ENCODE measurements at regions not wholly inside any gene's neighbourhood (a gene's known extent, or its start where the extent isn't known, plus 50 kb on each side); places are given as distances from the start of the nearest gene placed in this dataset.

GRCh38 chr11:30811226-30811755, 225.1 kb upstream of the MPPED2 start:
- no peak for DNase-seq (ENCODE audit: insufficient read length, low spot score)
- no peak for TF ChIP-seq SPI1 (IDR thresholded peaks at IDR 0.05; ENCODE audit: low read depth, low read length)

GRCh38 chr11:30810116-30810515, 224.0 kb upstream of the MPPED2 start:
- FAIRE-seq (no peak), DNase-seq (ENCODE audit: insufficient read length, low spot score) (no peak)
- TF ChIP-seq TAF1 (IDR thresholded peaks at IDR 0.05; ENCODE audit: low read depth, low read length) (no peak), POLR2A (IDR thresholded peaks at IDR 0.05; ENCODE audit: low read depth, low read length) (no peak), POLR2AphosphoS5 (IDR thresholded peaks at IDR 0.05; ENCODE audit: low read depth, low read length) (no peak), PAX5 (IDR thresholded peaks at IDR 0.05; ENCODE audit: insufficient read depth, low read length, severe bottlenecking) (no peak), POU2F2 (IDR thresholded peaks at IDR 0.05; ENCODE audit: low read depth, low read length) (no peak), SPI1 (IDR thresholded peaks at IDR 0.05; ENCODE audit: low read depth, low read length) (no peak)

More at GRCh38 chr11:30811226-30811755, 225.1 kb upstream of the MPPED2 start:
- no peak for FAIRE-seq

GRCh38 chr11:30801357-30801756, 215.2 kb upstream of the MPPED2 start:
- no peak for TF ChIP-seq POU2F2 (IDR thresholded peaks at IDR 0.05; ENCODE audit: low read depth, low read length)
- TF ChIP-seq TAF1 (IDR thresholded peaks at IDR 0.05; ENCODE audit: low read depth, low read length): no peak
- TF ChIP-seq POLR2A (IDR thresholded peaks at IDR 0.05; ENCODE audit: low read depth, low read length): no peak
- no peak for TF ChIP-seq POLR2AphosphoS5 (IDR thresholded peaks at IDR 0.05; ENCODE audit: low read depth, low read length)
- no peak for TF ChIP-seq SPI1 (IDR thresholded peaks at IDR 0.05; ENCODE audit: low read depth, low read length)
- no peak for TF ChIP-seq PAX5 (IDR thresholded peaks at IDR 0.05; ENCODE audit: insufficient read depth, low read length, severe bottlenecking)
- DNase-seq (ENCODE audit: insufficient read length, low spot score) (no peak), FAIRE-seq (no peak)

GRCh38 chr11:30800904-30801303, 214.8 kb upstream of the MPPED2 start:
- DNase-seq (ENCODE audit: insufficient read length, low spot score) (no peak), FAIRE-seq (no peak)
- no peak for TF ChIP-seq POLR2AphosphoS5 (IDR thresholded peaks at IDR 0.05; ENCODE audit: low read depth, low read length)
- TF ChIP-seq TAF1 (IDR thresholded peaks at IDR 0.05; ENCODE audit: low read depth, low read length): no peak
- no peak for TF ChIP-seq SPI1 (IDR thresholded peaks at IDR 0.05; ENCODE audit: low read depth, low read length)
- no peak for TF ChIP-seq POLR2A (IDR thresholded peaks at IDR 0.05; ENCODE audit: low read depth, low read length)
- TF ChIP-seq POU2F2 (IDR thresholded peaks at IDR 0.05; ENCODE audit: low read depth, low read length): no peak
- TF ChIP-seq PAX5 (IDR thresholded peaks at IDR 0.05; ENCODE audit: insufficient read depth, low read length, severe bottlenecking): no peak

- FAIRE-seq: no peak
- no peak for DNase-seq (ENCODE audit: insufficient read length, low spot score)
- TF ChIP-seq TAF1 (IDR thresholded peaks at IDR 0.05; ENCODE audit: low read depth, low read length) (no peak), POLR2AphosphoS5 (IDR thresholded peaks at IDR 0.05; ENCODE audit: low read depth, low read length) (no peak), POU2F2 (IDR thresholded peaks at IDR 0.05; ENCODE audit: low read depth, low read length) (no peak), POLR2A (IDR thresholded peaks at IDR 0.05; ENCODE audit: low read depth, low read length) (no peak), SPI1 (IDR thresholded peaks at IDR 0.05; ENCODE audit: low read depth, low read length) (no peak), PAX5 (IDR thresholded peaks at IDR 0.05; ENCODE audit: insufficient read depth, low read length, severe bottlenecking) (no peak)
These were observed 212.5 kb upstream of the MPPED2 start for GRCh38 chr11:30798547-30799236.

GRCh38 chr11:30789270-30789669, 203.1 kb upstream of the MPPED2 start:
- DNase-seq (ENCODE audit: insufficient read length, low spot score): no peak

GRCh38 chr11:30788849-30789248, 202.7 kb upstream of the MPPED2 start:
- TF ChIP-seq POLR2AphosphoS5 (IDR thresholded peaks at IDR 0.05; ENCODE audit: low read depth, low read length) (no peak), POU2F2 (IDR thresholded peaks at IDR 0.05; ENCODE audit: low read depth, low read length) (no peak), PAX5 (IDR thresholded peaks at IDR 0.05; ENCODE audit: insufficient read depth, low read length, severe bottlenecking) (no peak), SPI1 (IDR thresholded peaks at IDR 0.05; ENCODE audit: low read depth, low read length) (no peak), TAF1 (IDR thresholded peaks at IDR 0.05; ENCODE audit: low read depth, low read length) (no peak), POLR2A (IDR thresholded peaks at IDR 0.05; ENCODE audit: low read depth, low read length) (no peak)
- DNase-seq (ENCODE audit: insufficient read length, low spot score) (no peak), FAIRE-seq (no peak)

More at GRCh38 chr11:30789270-30789669, 203.1 kb upstream of the MPPED2 start:
- TF ChIP-seq TAF1 (IDR thresholded peaks at IDR 0.05; ENCODE audit: low read depth, low read length): no peak
- FAIRE-seq: no peak

- DNase-seq (ENCODE audit: insufficient read length, low spot score) (no peak), FAIRE-seq (no peak)
- no peak for TF ChIP-seq POLR2AphosphoS5 (IDR thresholded peaks at IDR 0.05; ENCODE audit: low read depth, low read length)
- TF ChIP-seq PAX5 (IDR thresholded peaks at IDR 0.05; ENCODE audit: insufficient read depth, low read length, severe bottlenecking): no peak
- no peak for TF ChIP-seq SPI1 (IDR thresholded peaks at IDR 0.05; ENCODE audit: low read depth, low read length)
These were observed 200.3 kb upstream of the MPPED2 start for GRCh38 chr11:30786256-30787110.

- FAIRE-seq (no peak), DNase-seq (ENCODE audit: insufficient read length, low spot score) (no peak)
- TF ChIP-seq TAF1 (IDR thresholded peaks at IDR 0.05; ENCODE audit: low read depth, low read length) (no peak), POLR2A (IDR thresholded peaks at IDR 0.05; ENCODE audit: low read depth, low read length) (no peak), SPI1 (IDR thresholded peaks at IDR 0.05; ENCODE audit: low read depth, low read length) (no peak), PAX5 (IDR thresholded peaks at IDR 0.05; ENCODE audit: insufficient read depth, low read length, severe bottlenecking) (no peak), POLR2AphosphoS5 (IDR thresholded peaks at IDR 0.05; ENCODE audit: low read depth, low read length) (no peak), POU2F2 (IDR thresholded peaks at IDR 0.05; ENCODE audit: low read depth, low read length) (no peak)
These were observed 192.4 kb upstream of the MPPED2 start for GRCh38 chr11:30778596-30778995.

GRCh38 chr11:30775233-30775522, 189.0 kb upstream of the MPPED2 start:
- no peak for DNase-seq (ENCODE audit: insufficient read length, low spot score)
- no peak for TF ChIP-seq POLR2A (IDR thresholded peaks at IDR 0.05; ENCODE audit: low read depth, low read length)
- no peak for TF ChIP-seq POU2F2 (IDR thresholded peaks at IDR 0.05; ENCODE audit: low read depth, low read length)
- TF ChIP-seq POLR2AphosphoS5 (IDR thresholded peaks at IDR 0.05; ENCODE audit: low read depth, low read length): no peak
- no peak for TF ChIP-seq PAX5 (IDR thresholded peaks at IDR 0.05; ENCODE audit: insufficient read depth, low read length, severe bottlenecking)
- no peak for TF ChIP-seq SPI1 (IDR thresholded peaks at IDR 0.05; ENCODE audit: low read depth, low read length)
- TF ChIP-seq TAF1 (IDR thresholded peaks at IDR 0.05; ENCODE audit: low read depth, low read length): no peak
- FAIRE-seq: no peak
